VCaP (cell line): ENCODE measurements at regions not wholly inside any gene's neighbourhood (a gene's known extent, or its start where the extent isn't known, plus 50 kb on each side); places are given as distances from the start of the nearest gene placed in this dataset.

Source experiments
- H3K27ac ChIP-seq: fragments of 450-650 bp; 2 replicates; pipeline ENCODE4 v1.5.1; 2017
- TF ChIP-seq, protein P1 (sequence below): fragments of 450-650 bp; conservative IDR thresholded peaks from 2 replicates; pipeline ENCODE4 v1.5.1; 2017; ENCODE audit warnings: mild to moderate bottlenecking, moderate library complexity

DNA sequence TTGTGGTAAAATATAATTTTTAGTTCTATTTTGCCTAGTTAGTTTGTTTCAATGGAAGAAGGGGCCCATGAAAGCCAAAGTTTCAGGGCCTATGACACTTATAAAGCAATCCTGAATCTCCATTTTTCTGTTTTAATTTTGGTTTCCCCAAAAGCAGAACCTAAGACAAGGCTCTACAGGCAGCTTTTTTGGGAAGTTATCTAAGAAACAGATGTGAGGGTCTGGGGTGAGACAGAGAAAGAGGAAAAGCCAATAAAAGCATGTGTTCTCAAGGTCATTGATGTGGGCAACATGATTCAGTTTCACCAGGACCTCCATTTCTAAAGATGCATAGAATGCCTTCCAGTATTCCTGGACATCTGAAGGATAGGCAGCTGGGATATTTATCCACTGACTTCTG lies 598.5 kb downstream of the PDCD6IP start:
- no peak overlapping the region for H3K27ac ChIP-seq
- TF ChIP-seq, protein P1, sequence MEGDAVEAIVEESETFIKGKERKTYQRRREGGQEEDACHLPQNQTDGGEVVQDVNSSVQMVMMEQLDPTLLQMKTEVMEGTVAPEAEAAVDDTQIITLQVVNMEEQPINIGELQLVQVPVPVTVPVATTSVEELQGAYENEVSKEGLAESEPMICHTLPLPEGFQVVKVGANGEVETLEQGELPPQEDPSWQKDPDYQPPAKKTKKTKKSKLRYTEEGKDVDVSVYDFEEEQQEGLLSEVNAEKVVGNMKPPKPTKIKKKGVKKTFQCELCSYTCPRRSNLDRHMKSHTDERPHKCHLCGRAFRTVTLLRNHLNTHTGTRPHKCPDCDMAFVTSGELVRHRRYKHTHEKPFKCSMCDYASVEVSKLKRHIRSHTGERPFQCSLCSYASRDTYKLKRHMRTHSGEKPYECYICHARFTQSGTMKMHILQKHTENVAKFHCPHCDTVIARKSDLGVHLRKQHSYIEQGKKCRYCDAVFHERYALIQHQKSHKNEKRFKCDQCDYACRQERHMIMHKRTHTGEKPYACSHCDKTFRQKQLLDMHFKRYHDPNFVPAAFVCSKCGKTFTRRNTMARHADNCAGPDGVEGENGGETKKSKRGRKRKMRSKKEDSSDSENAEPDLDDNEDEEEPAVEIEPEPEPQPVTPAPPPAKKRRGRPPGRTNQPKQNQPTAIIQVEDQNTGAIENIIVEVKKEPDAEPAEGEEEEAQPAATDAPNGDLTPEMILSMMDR, result no peak

DNA sequence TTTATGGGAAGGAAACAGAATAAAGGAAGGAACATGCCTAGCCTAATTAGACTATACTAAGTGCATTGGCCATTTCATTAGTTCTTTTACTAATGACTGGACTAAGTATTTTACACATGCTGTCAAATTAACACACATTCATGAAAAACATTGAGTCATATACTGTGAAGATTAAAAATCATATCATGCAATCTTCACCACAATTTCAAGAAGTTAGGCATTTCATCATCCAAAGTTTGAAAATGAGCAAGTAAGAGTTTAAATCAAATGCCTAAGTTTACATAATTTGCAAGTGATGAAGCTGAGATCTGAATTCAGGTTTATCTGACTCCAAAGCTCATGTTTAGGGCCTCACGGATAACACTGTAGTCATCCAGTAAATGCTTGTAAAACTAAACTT lies 601.0 kb downstream of the PDCD6IP start:
- H3K27ac ChIP-seq, result no peak overlapping the region
- TF ChIP-seq, protein P1, result no peak

DNA sequence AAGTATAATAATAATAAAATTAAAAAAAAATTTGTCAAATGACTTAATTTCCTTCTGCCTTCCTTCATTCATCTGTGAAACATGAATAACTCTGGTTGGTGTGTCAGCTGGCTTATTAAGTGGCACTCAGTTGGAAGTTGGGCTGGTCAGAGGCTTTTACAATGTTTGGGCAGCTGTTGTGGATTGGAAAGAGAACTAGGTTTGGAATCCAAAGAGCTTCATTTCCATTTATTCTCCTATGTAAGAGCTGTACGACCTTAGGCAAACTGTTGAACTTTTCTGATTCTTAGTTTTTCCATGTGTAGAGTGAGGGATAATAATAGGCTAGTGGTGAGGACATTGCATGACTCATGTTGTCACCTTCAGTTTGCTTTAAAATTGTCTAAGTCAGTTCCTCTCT lies 606.7 kb downstream of the PDCD6IP start:
- no peak overlapping the region for H3K27ac ChIP-seq
- TF ChIP-seq, protein P1, result no peak

DNA sequence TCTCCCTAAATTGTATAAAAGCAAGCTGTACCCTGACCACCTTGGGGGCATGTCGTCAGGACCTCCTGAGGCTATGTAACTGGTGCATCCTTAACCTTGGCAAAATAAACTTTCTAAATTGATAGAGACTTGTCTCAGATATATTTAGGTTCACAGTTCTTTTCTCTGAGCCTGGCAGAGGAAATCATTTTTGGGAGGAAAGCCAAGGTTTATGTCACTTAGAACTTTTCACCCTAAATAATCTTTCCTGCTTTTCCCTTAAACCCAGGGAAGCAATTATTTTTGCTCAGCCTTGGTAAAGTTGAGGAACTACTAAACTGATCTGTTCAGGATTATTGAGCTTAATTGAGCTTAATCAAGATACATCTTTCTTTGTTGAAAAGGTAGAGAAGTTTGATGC lies 608.9 kb downstream of the PDCD6IP start:
- TF ChIP-seq, protein P1, result no peak
- H3K27ac ChIP-seq, result no peak overlapping the region

DNA sequence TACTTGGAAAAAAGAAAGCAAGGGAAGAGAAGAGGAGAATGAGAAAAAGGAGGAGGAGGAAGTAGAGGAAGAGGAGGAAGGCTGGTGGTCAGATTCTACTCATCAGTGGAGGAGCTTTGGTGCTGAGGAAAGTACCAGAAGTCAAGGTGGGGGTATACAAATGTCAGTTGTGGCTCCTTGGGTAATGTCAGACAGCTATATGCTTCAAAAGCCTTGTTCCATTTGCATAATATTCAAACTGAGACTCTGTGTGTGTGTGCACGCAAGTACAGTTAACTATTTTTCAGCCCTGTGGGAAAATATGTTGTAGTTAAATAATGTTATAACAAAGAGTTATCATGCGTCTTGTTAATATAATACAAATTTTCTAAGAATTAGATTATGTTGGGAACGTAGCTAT lies 609.7 kb downstream of the PDCD6IP start:
- H3K27ac ChIP-seq, result no peak overlapping the region
- TF ChIP-seq, protein P1, result no peak

DNA sequence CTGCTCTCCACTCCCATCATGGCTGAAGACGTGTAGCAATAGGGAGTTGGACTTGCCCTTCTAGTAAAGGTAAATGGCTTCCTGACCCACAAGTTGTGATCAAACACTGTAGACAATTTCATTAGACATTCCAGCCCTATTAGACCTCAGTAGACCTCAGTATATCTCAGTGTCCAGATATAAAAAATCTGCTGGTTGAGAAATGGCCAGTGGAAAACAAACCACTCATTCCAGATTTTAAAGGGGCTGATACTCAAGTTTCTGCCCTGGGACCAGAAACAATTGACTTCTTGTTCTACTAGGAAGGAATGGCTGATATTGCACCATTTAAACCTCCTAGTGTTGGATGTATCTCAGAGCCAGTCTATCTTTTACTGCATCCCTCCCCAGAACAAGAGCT lies 613.2 kb downstream of the PDCD6IP start:
- no peak overlapping the region for H3K27ac ChIP-seq

DNA sequence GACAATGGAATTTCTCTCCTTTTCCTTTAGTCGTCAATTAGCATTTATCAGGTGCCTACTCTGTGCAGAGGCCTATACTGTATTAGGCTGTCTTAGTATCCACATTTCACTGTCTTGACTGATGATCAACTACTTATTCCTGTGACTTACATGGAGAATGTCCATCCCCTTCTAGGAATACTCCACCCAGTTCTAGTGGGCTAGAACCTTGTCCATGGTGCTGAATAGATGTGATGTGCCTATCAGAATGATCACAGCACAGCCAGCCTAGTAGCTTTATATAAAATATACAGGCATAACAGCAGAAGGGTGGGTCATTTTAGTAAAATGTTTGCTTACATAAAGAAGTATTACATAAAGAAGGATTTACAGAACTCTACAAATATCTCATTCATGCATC lies 621.4 kb downstream of the PDCD6IP start:
- no peak overlapping the region for H3K27ac ChIP-seq
- TF ChIP-seq, protein P1, result no peak

More for the DNA sequence above, 613.2 kb downstream of the PDCD6IP start:
- TF ChIP-seq, protein P1, result no peak

DNA sequence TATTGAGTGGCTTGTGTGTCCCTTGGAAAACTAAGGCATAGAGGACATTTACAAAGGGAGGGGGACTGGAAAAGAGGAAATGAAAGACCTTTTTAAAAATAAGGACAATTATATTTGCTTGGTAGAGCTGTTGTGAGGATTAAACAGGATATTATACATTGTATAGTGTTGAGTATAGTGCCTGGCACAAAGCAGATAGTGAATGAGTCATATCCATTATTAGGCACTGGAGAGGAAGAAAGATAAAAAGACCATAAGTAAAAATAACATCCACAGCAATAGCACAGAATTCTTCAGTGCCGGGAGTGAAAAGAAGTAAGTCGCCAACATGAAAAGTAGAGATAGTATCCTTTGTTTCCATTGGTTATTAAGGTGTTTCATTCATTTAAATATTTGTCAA lies 623.3 kb downstream of the PDCD6IP start:
- TF ChIP-seq, protein P1, result no peak

More for the DNA sequence above, 623.3 kb downstream of the PDCD6IP start:
- no peak overlapping the region for H3K27ac ChIP-seq
